Fibroblast of skin of left quadriceps (primary cell): ENCODE measurements at regions not wholly inside any gene's neighbourhood (a gene's known extent, or its start where the extent isn't known, plus 50 kb on each side); places are given as distances from the start of the nearest gene placed in this dataset.
"Not testable (repeated sequence)": the region's sequence is repeated elsewhere in the genome, so short reads cannot be mapped to it uniquely, and the experiment has no call there.

Experiments used
- DNase-seq, 2 experiments: peaks; one replicate each; pipeline ENCODE4 v3.0.0-alpha.2; 2013; ENCODE audit warnings: low read depth in 2 of 2

DNA sequence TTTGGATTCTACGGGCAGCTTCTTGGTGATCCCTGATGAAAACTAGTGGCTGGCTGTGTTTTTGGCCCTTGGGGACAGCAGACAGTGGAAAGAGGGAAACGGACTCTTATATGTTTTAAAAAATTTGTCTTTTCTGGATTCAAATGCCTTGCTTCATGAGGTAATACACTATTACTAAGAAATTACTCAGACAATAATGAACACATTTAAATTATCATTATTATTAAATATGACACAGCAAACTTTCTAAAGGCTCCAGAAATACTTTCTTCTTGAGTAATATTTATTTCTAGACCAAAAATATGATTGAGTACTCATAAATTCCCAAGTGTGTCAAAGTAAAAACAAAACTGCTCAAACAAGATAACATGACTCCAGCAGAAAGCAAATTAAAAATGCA is 520.7 kb upstream of the AADAT start:
- DNase-seq, result no peak

DNA sequence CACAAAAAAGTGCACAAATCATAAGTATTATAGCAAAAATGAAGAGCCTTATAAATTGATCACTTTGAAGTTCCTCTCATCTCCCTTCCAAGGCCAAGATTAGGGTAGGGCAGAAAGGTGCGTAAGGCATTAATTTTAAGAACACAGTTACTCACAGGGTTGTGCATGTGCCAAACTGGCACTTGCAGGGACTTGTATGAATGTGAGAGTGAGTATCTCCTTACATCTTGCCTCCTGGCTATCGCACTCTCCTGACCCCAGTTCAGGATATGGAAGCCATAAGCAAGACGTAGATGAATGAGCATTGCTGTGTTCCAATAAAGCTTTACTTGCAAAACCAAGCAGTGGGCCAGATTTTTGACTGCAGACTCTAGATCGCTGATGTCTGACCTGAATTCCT is 510.1 kb upstream of the AADAT start:
- DNase-seq, result no peak

DNA sequence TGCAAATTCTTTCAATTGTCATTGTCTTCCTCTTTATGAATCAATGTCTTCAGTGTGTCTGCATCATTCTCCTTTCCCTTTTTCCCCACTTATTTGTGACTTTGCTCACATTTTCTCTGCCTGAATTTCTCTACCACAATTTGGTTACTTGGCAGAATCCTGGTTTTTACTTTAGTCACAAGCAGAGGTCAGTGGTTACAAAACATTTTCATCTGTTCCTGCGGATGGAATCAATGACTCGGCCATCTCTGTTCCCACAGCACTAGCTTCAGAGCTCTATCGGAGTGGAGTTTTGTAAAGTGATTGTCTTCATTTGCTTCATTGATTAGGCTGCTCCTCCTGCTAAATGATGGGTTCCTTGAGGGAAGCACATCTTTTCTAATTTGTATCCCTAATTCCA is 501.3 kb upstream of the AADAT start:
- DNase-seq, result no peak

DNA sequence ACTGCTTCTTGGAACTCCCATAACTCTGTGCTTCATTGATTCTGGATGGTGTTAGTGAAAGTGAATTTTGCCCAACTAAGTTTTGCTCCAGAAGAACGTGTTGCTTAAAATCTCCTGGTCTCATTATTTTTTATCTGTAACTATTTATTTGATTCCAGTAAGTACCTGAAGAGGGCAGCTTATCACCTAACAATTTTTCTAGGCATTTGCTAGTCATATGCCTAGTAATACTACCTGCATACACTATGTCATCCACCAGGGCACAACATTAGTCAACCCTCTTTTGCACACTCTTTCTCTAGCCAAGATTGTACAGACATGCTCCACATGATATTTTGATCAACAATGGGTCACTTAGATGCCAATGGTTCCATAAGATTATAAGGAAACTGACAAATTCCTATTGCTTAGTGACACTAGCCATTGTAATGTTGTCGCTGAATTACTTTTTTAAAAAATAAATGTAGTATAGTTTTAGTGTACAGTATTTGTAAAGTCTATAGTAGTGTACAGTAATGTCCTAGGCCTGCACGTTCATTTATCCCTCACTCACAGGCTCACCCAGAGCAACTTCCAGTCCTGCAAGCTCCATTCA is 499.9 kb upstream of the AADAT start:
- peak; percentile 8 to 11 for DNase-seq

DNA sequence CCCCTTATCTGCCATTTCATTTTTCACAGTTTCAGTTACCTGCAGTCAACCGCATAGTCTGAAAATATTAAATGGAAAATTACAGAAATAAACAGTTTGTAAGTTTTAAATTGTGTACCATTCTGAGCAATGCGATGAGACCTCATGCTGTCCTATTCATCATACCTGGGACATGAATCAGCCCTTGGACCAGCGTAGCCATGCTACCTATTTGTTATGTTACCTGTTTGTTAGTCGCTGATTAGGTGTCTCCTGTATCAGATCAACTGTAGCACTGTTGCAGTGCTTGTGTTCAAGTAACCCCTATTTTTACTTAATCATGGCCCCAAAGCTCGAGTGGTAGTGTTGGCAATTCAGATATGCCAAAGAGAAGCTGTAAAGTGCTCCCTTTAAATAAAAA is 492.2 kb upstream of the AADAT start:
- no peak for DNase-seq

DNA sequence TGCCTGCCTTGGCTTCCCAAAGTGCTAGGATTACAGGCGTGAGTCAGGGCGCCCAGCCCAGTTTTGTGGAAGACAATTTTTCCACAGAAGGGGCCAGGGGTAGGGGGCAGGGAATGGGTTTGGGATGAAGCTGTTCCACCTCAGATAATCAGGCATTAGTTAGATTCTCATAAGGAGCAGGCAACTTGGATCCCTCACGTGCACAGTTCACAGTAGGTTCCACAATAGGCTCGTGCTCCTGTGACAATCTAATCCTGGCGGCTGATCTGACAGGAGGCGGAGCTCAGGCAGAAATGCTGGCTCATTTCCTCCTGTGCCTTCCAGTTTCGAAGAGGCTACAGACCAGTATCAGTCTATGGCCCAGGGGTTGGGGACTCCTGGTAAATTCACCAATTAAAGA is 491.6 kb upstream of the AADAT start:
- no peak for DNase-seq

DNA sequence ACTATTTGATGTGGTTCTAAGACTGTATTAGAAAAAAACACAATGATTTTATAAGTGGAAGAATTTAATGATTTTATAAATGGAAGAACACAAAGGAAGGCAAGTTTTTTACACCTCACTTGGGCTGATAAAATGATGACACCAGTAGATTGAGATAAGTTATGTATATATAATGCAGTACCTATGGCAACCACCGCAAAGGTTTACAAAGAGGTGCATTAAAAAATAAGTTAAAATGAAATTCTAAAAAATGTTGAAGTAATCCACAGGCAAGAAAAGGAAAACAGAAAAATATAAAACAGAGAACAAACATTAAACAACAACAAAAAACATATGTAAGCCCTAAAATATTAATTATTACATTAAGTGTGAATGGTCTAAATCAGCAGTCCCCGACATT is 490.9 kb upstream of the AADAT start:
- DNase-seq, result no peak

DNA sequence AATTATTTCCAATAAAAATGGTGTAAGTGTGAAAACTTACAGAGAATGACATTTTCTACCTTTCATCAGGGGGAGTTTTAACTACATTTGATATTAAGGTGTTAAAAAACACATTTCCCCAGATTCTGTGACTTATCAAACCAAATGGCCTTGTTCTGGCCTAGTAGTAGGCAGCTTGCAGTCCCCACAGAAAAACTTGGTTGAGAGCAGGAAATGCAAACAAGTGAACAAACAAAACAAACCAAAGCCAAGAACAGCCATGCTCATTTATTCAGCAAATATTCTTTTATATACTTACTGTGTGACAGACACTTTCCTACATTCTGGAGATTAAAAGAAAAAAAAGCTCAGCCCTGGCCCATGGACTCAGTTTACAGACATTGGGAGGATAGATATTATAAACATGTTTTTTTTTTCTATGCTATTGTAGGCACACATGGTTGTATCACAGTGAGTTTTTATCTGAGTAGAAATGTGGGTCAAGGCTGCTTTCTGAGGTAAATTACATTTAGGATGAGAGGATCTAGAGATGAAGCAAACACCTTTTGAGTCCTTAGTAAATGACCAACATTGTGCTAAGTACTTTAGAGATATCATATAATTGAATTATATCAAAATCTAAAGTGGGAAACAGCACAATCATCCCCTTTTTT is 449.2 kb upstream of the AADAT start:
- DNase-seq, result no peak

DNA sequence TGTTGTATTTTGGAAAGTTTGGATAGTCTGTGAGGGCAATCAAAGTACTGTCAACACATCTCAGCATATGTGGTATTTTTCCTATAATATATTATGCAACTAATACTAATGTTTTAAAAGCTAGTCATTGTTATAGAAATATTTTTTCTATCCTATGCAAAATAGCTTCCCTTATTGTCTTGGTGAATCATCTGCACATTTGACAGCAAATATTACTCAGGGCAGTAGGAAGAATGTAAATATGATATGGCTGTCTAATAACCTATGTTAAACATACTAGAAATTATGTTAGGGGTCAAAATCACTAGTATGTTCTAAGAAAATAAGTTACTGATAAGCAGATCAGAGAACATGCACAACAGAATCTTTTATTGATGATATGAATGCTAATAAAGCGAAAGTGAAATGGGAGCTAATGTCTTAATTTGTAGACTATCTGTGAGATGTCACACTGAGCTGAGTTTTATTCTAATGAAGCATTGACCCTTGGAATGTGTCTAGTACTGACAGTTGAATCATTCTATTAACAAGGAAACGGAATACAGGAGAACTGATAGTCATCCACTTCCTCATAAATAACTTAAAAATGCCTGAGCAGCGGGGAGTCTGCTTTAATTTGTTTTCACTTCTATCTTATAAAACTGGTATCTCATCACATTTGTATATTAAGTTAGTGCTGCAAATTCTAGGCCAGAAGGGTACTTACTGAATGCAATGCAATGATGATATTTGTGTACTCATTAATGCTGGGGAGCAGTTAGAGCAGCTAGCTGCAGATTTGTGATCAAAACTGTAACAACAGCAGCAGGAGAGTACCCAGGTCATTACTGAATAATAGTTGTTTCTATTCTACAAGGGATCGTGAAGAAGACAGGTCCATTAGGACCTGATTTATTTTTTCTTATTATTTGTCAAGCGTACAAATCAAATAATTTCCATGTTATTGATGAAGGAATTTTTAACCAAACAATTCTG is 440.3 kb upstream of the AADAT start:
- DNase-seq, result no peak

DNA sequence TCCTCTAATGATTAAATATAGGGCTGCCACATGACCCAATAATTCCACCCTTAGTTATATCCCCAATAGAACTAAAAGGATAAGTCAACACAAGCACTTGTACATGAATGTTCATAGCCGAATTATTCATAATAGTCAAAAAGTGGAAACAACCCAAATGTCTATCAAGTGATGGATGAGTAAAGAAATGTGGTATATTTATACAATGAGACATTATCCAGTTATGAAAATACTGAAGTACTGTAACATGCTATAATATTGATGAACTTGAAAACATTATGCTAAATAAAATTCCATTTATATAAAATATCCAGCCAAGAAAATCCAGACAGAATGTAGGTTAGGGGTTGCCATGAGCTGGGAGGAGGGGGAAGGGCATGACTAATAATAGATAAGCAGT is 436.7 kb upstream of the AADAT start:
- DNase-seq, result no peak

DNA sequence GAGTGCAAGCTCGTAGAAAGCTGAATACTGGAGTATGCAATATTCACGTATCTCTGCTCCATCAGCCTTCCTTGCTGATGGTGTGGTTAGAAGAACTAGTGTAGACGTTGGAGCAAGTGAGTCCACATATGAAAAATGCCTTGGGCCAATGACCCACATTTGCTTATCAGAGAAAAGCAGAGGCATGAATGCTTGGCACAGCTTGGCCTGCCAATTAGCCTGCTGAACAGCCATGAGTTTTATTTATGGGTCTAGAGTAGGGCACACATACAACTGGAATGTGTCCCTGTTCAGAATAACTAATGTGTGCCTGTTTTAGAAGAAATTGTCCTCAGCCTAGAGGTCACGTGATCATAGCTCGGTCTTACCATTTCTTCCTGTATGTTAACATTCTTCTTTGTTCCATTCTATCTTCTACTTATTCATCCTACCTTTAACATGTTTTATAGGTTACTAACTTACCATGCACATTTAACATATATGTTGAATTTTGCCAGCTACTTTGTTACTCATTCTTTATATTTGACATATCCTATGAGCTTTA is 432.7 kb upstream of the AADAT start:
- no peak for DNase-seq

DNA sequence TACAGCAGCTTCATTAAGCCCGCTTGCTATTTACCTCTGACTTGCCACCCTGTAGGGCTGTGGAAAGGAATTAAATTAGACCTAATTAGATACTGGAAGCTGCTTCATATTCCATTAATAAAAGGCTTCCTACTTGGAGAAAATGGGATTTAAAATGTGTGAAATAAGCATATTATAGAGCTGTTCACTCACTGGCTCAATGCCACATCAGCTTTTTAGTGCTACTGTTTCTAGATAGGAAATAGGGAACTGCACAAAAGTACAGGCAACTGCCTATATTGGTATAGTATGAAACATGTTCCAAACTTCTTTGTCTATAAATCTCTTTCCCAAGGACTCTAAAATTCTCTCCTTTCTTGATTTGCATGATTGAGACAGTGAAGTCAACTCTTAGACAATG is 407.9 kb upstream of the AADAT start:
- no peak for DNase-seq

DNA sequence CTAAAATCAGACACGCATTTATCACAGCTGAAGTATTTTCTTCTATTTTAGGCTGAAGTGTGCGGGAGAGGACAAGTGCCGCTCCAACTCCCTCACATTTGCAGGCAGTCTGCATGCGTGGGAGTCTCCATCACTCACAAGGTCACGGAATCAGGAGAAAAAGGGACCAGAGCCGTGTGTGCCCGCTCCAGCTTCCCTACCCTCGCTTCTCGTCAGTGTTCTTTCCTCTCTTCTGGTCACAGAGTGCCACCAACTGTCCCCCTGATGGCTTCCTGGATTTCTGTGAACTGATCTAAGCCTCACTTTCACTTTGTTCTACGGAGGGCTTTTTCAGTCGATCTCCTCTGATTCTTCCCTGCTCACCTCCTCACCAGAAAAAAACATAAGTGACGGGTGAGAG is 407.4 kb upstream of the AADAT start:
- peak in 1 of 2 experiments; percentile 3 for DNase-seq

DNA sequence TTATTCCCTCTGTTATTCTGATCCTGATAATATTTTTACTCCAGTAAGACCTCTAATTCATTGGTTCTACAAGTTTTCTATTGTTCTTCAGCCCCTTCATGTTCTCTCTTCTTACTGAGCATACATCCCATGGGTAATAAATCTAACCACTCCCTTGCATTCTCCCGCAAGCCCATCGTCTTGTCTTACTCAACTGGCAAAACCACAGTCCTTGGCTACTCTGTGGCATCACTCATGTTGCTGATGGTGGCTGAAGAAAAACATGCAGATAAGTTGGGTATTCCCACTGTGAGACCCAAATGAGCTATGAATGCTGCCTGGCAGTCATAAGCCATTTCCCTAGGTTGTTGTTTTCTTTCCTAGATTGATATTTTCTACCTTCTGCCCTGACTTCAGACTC is 402.2 kb upstream of the AADAT start:
- no peak for DNase-seq

DNA sequence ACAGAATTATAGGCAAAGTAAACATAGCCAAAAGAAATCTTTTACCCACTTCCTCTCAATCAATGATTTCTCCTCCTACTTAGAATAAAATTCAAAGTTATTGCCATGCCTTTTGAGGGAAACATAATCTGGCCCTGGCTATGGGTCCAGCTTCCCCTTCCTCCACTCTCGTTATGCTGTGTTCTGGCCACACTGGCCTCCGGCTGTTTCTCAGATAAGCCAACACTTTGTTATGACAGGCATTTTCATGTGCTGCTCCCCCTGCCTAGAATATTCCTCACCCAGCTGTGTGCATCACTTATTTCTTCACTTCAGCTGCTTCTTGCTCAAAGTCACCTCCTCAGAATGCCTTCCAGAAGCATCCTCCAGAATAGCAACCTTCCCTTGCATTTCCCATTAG is 386.6 kb upstream of the AADAT start:
- DNase-seq, result no peak

DNA sequence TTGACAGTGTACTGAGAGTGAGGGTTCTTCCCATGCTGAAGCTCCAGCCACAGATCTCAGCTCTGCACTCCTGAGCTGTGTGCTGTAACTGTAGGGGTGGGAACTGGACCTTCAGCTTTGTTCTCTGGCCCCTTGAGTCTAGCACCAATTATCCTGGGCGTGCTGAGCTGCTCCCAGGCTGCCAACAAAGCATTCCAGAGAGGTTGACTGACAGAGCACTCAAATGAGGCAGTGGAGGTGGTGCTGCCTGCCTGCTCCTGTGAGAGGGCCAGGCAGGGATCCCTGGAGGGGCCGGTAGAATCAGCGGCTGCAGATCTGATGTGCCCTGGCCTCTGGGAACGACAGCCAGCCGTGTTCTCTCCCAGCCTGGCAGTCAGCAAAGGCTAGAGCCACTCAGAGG is 375.7 kb upstream of the AADAT start:
- no peak for DNase-seq

DNA sequence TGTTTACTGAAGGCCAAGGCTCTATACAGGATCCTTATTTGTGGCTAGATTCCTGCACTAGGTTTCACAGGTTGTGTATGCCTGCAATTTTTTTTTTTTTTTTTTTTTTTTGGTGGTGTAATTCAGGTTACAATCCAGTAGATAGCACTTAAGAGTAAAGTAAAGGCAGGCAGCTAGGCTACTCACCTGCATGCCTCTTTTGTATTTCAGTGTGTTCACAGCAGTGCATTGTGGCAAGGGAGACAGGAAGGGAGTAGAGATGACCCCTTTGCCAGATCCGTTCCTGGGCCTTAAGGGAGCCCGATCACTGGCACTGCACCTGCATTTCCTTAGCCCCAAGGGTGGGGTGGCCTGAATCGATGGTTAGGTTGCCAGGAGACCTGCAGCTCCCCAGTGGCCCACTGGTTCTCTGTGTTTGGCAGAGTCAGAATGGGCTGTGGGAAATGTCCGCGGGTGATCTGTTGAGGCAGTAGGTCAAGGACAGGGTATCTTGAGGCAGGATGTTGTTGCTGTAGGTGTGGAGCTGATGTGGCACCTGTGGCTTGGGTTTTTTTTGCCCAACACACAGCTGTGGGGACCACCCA is 374.9 kb upstream of the AADAT start:
- no peak for DNase-seq

DNA sequence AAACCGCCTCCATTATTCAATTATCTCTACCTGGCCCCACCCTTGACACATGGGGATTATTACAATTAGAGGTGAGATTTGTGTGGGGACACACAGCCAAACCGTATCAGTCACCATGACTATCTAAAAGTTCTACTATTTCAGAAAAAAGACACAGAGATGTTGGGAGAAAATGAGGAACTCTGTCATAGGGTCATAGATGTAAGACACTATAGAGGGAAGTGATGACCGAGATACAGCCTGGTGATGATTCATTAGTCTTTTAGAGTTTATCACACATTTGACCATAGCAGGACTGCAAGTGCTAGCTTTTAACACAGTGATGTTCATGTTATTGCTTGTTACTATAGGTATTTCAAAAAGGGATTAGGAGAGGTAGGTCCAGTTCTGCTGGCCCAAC is 357.0 kb upstream of the AADAT start:
- DNase-seq, result no peak

DNA sequence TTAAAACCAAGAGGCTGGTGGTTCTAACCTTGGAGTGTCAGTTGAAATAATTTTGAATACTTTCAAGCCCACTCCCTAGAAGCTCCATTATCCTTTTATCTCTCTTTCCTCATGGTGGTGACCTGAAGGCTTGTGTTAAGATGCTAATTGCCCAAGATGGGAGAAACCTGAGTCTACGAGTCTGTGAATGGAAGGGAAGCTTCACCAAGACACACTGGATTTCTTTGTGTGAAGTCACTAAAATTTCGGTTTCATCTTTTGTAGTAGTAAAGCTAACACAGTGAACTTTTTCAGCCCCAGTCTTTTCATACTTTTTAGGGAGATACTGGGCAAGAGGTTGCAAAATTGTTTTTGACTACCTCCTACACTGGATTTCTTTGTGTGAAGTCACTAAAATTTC is 351.4 kb upstream of the AADAT start:
- not testable (repeated sequence) for DNase-seq

DNA sequence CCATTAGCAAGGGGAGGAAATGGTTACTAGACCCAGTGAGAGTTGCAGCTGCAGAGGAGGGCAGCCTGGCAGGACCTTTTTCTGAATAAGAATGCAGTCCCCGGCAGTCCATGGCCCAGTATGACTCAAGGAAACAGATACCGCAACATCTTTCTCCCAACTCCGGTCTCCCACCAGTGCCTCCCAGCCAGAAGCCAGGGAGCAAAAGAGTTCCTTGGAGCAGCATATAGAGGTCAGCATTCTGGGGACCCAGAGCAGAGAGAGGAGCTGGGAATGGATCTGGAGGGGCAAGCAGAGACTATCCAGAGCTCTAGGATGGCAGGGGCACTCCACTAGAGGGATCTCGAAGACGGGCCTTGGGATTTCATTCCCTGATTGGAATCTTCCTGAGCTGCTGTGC is 339.2 kb upstream of the AADAT start:
- no peak for DNase-seq

DNA sequence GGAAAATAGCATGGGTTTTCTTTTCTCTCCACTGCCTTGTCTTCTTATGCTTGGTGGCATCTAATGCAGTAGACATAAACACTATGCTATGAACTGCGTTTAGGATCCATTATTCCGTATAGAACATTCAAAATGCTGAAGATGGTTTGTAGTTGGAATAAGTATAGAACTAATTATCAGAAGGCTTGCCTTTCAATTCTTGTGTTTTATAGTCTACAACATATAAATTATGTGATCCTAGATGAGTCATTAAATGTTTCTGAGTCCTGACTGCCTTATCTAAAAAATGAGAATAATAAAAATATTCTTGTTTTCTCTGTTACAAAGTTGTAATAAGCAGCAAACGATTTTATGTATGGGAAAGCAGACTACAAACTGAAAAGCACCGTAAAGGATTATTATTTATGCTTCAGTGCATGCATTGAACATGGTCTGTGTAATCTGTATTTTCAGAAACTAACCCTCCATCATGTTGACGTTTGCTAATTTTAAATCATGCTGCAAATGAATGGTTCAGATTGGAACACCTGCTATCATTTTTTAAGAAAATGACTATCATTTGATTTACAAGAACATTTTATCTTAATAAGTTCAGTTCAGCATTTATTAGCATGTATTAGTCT is 335.9 kb upstream of the AADAT start:
- no peak for DNase-seq

DNA sequence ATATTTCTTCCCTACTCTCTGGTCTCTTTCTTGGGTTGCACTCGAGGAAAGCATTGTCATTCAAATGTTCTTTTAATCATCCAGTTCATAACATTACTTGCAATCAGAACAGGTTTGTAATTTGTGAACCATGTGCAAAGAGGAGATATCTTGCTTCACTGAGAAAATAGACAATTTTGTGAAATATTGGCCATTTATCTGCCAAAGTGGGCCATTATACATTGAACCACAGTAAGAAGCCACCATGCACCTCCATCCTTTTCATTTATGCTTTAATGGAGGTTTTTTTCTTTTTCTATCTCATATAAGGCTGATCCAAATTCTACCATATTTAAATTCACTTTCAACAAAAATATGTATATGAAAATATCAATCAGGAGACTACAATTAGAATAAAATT is 335.3 kb upstream of the AADAT start:
- DNase-seq, result no peak
